Memory B cell (primary cell): ENCODE measurements at regions not wholly inside any gene's neighbourhood (a gene's known extent, or its start where the extent isn't known, plus 50 kb on each side); places are given as distances from the start of the nearest gene placed in this dataset.

ENCODE experiments used
- ATAC-seq: fragments of 150-1000 bp; cut with Tn5 transposase; 2 replicates; pipeline ENCODE4 v1.10.0; 2021; ENCODE audit warnings: low read depth, mild to moderate bottlenecking, moderate library complexity
- DNase-seq, 2 donors: peaks; one replicate each; pipeline ENCODE4 v3.0.0; 2022; ENCODE audit warnings: low spot score in 2 of 2
- H3K27ac Mint-ChIP-seq: one replicate; pipeline ENCODE4 v1.8.0; 2022; ENCODE audit warnings: mild to moderate bottlenecking, moderate library complexity, mixed read lengths
- H3K27me3 Mint-ChIP-seq: one replicate; pipeline ENCODE4 v1.8.0; 2022; ENCODE audit warnings: mixed read lengths
- H3K36me3 Mint-ChIP-seq: one replicate; pipeline ENCODE4 v1.8.0; 2022; ENCODE audit warnings: mild to moderate bottlenecking, mixed read lengths
- H3K4me1 Mint-ChIP-seq: one replicate; pipeline ENCODE4 v1.8.0; 2022; ENCODE audit warnings: mixed read lengths
- H3K4me3 Mint-ChIP-seq: one replicate; pipeline ENCODE4 v1.8.0; 2022; ENCODE audit warnings: mild to moderate bottlenecking, moderate library complexity, mixed read lengths
- H3K9me3 Mint-ChIP-seq: one replicate; pipeline ENCODE4 v1.8.0; 2022; ENCODE audit warnings: mixed read lengths

DNA sequence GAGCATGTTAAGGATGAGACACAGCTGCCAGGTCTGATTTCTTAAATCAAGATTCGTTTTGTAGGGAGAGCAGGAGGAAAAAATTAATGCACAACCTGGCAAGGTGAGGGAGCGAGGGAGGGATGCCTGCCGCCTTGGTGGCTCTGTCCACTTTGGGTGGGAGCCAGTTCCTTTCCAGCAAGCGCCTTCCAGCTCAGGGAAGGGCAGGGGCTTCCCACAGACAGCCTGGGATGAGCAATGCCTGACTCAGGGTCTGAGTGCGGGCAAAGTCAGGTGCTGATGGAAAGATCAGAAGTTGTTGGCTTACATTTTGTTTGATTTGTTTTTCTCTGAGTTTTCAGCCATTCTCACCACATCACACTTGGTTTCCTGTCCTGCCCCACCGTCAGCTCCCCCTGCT, 220.7 kb downstream of the ENGASE start:
- Mint-ChIP-seq H3K27me3 (peaks cover 31% of the 10 kb centered on the region), H3K4me3 (no peak overlapping the region), H3K36me3 (no peaks in the 10 kb centered on the region), H3K27ac (no peak overlapping the region), H3K9me3 (peaks cover 1% of the 10 kb centered on the region), H3K4me1 (peaks cover 2% of the 10 kb centered on the region)
- DNase-seq (no peak), ATAC-seq (no peak)

GRCh38 chr17:79294459-79295071, 219.9 kb downstream of the ENGASE start:
- no peaks in the 10 kb centered on the region for H3K36me3 Mint-ChIP-seq
- peaks cover 33% of the 10 kb centered on the region for H3K27me3 Mint-ChIP-seq
- H3K9me3 Mint-ChIP-seq: peaks cover 1% of the 10 kb centered on the region
- ATAC-seq (no peak), DNase-seq (peak; percentile 34 to 38)
- H3K4me3 Mint-ChIP-seq: no peak overlapping the region
- peaks cover 2% of the 10 kb centered on the region for H3K4me1 Mint-ChIP-seq
- H3K27ac Mint-ChIP-seq: no peak overlapping the region

- H3K4me3 Mint-ChIP-seq: no peak overlapping the region
- H3K27ac Mint-ChIP-seq: no peak overlapping the region
- H3K4me1 Mint-ChIP-seq: no peaks in the 10 kb centered on the region
- ATAC-seq (no peak), DNase-seq (no peak)
- no peaks in the 10 kb centered on the region for H3K36me3 Mint-ChIP-seq
- H3K27me3 Mint-ChIP-seq: peaks cover 40% of the 10 kb centered on the region
- peaks cover 1% of the 10 kb centered on the region for H3K9me3 Mint-ChIP-seq
These were observed 217.9 kb downstream of the ENGASE start for GRCh38 chr17:79292501-79292900.

GRCh38 chr17:79291391-79291790, 216.8 kb downstream of the ENGASE start:
- Mint-ChIP-seq H3K9me3 (peaks cover 1% of the 10 kb centered on the region), H3K27me3 (peaks cover 32% of the 10 kb centered on the region), H3K27ac (no peak overlapping the region), H3K4me3 (no peak overlapping the region), H3K4me1 (no peaks in the 10 kb centered on the region), H3K36me3 (no peaks in the 10 kb centered on the region)
- no peak for DNase-seq
- ATAC-seq: no peak

DNA sequence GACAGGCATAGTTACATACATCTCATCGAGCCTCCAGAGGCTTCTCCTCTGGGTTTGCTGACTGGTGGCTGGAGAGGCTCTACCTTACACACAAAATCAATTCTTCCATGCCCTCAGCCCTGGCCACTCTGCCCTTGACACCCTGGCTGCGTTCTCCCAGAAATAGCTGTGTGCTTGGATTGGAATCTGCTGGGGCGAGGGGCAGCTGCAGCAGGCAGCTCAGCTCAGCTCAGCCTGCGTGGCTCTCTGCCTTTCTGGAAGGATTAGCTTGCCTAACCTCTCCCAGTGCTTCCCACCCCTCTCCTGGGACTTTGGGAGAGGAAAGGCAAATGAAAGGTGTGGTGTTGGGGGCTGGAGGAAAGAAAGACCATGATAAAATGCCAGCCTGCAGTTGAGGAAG, 216.1 kb downstream of the ENGASE start:
- H3K4me3 Mint-ChIP-seq: no peak overlapping the region
- no peaks in the 10 kb centered on the region for H3K36me3 Mint-ChIP-seq
- H3K9me3 Mint-ChIP-seq: peaks cover 1% of the 10 kb centered on the region
- H3K27ac Mint-ChIP-seq: no peak overlapping the region
- no peak for ATAC-seq
- no peaks in the 10 kb centered on the region for H3K4me1 Mint-ChIP-seq
- peaks cover 30% of the 10 kb centered on the region for H3K27me3 Mint-ChIP-seq
- no peak for DNase-seq

- peaks cover 34% of the 10 kb centered on the region for H3K27me3 Mint-ChIP-seq
- H3K4me3 Mint-ChIP-seq: no peak overlapping the region
- ATAC-seq (no peak), DNase-seq (no peak)
- H3K27ac Mint-ChIP-seq: no peak overlapping the region
- H3K4me1 Mint-ChIP-seq: no peaks in the 10 kb centered on the region
- H3K9me3 Mint-ChIP-seq: peaks cover 1% of the 10 kb centered on the region
- H3K36me3 Mint-ChIP-seq: no peaks in the 10 kb centered on the region
These were observed 214.3 kb downstream of the ENGASE start for GRCh38 chr17:79288950-79289349.

- Mint-ChIP-seq H3K27me3 (peaks cover 27% of the 10 kb centered on the region), H3K36me3 (no peaks in the 10 kb centered on the region), H3K27ac (no peak overlapping the region), H3K9me3 (no peaks in the 10 kb centered on the region), H3K4me3 (no peak overlapping the region), H3K4me1 (no peaks in the 10 kb centered on the region)
- ATAC-seq (no peak), DNase-seq (no peak)
These were observed 211.8 kb downstream of the ENGASE start for GRCh38 chr17:79286440-79286839.

GRCh38 chr17:79285973-79286372, 211.3 kb downstream of the ENGASE start:
- Mint-ChIP-seq H3K4me1 (no peaks in the 10 kb centered on the region), H3K27me3 (peaks cover 27% of the 10 kb centered on the region)

GRCh38 chr17:79282294-79282693, 207.7 kb downstream of the ENGASE start:
- Mint-ChIP-seq H3K27ac (no peak overlapping the region), H3K4me1 (peaks cover 2% of the 10 kb centered on the region), H3K27me3 (peaks cover 10% of the 10 kb centered on the region)

More at GRCh38 chr17:79285973-79286372, 211.3 kb downstream of the ENGASE start:
- DNase-seq: no peak
- no peaks in the 10 kb centered on the region for H3K9me3 Mint-ChIP-seq
- no peak overlapping the region for H3K27ac Mint-ChIP-seq
- H3K4me3 Mint-ChIP-seq: no peak overlapping the region
- no peaks in the 10 kb centered on the region for H3K36me3 Mint-ChIP-seq
- no peak for ATAC-seq

GRCh38 chr17:79281803-79282202, 207.2 kb downstream of the ENGASE start:
- Mint-ChIP-seq H3K4me1 (peaks cover 2% of the 10 kb centered on the region), H3K36me3 (no peaks in the 10 kb centered on the region), H3K27ac (no peak overlapping the region), H3K9me3 (no peaks in the 10 kb centered on the region), H3K4me3 (no peak overlapping the region), H3K27me3 (peaks cover 10% of the 10 kb centered on the region)
- DNase-seq (no peak), ATAC-seq (no peak)

More at GRCh38 chr17:79282294-79282693, 207.7 kb downstream of the ENGASE start:
- H3K4me3 Mint-ChIP-seq: no peak overlapping the region
- no peak for ATAC-seq
- no peaks in the 10 kb centered on the region for H3K36me3 Mint-ChIP-seq
- H3K9me3 Mint-ChIP-seq: no peaks in the 10 kb centered on the region
- no peak for DNase-seq

DNA sequence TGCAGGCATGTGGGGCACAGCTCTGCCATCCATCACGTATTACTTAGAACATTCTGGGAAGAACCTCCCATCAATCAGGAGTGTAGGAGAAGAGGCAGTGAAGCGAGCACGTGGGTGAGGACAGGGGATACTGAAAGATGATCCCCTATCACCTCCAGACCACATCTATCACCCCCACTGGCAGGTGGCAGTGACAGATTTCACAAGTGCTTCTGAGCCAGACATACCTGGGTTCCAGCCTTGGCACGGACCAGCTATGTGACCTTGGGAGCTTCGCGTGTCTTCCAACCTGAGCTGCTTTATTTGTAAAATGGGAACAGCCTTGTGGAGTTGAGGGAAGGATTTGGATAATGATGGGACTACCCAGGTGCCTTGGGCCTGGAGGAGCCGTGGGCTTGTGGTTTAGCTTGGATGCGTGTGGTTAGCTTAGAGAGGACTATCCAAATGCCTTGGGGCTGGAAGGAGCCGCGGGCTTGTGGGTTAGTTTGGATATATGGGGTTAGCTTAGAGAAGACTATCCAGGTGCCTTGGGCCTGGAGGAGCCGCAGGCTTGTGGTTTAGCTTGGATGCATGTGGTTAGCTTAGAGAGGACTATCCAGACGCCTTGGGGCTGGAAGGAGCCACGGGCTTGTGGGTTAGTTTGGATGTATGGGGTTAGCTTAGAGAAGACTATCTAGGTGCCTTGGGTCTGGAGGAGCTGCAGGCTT, 206.4 kb downstream of the ENGASE start:
- ATAC-seq (no peak), DNase-seq (no peak)
- H3K4me1 Mint-ChIP-seq: peaks cover 2% of the 10 kb centered on the region
- H3K36me3 Mint-ChIP-seq: no peaks in the 10 kb centered on the region
- H3K27me3 Mint-ChIP-seq: peaks cover 10% of the 10 kb centered on the region
- no peak overlapping the region for H3K4me3 Mint-ChIP-seq
- no peaks in the 10 kb centered on the region for H3K9me3 Mint-ChIP-seq
- H3K27ac Mint-ChIP-seq: no peak overlapping the region

GRCh38 chr17:79280010-79280409, 205.4 kb downstream of the ENGASE start:
- H3K27me3 Mint-ChIP-seq: peaks cover 8% of the 10 kb centered on the region
- no peak overlapping the region for H3K4me3 Mint-ChIP-seq
- no peaks in the 10 kb centered on the region for H3K36me3 Mint-ChIP-seq
- peaks cover 6% of the 10 kb centered on the region for H3K4me1 Mint-ChIP-seq
- H3K27ac Mint-ChIP-seq: no peak overlapping the region
- DNase-seq (no peak), ATAC-seq (no peak)
- no peaks in the 10 kb centered on the region for H3K9me3 Mint-ChIP-seq

DNA sequence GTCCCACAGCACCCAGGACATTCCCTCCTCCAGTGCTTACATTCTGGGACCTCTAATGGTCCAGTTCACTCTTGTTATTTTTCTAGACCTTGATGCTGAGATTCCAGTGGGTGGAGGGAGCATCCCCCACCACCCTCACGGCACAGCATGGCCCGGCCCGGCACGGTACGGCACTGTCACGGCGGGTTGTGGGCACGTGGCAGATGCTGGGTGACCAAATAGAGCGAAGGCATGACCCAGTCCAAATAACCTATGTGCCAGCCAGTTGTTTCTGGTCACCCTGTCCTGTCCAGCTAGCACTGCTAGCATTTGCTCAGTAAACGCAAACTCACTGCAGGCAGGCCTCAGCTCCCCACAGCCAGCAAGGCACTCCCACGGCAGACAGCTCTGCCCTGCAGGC, 204.7 kb downstream of the ENGASE start:
- Mint-ChIP-seq H3K27ac (no peak overlapping the region), H3K4me3 (no peak overlapping the region), H3K4me1 (peaks cover 10% of the 10 kb centered on the region), H3K27me3 (peaks cover 10% of the 10 kb centered on the region), H3K36me3 (no peaks in the 10 kb centered on the region), H3K9me3 (no peaks in the 10 kb centered on the region)
- ATAC-seq (no peak), DNase-seq (no peak)

DNA sequence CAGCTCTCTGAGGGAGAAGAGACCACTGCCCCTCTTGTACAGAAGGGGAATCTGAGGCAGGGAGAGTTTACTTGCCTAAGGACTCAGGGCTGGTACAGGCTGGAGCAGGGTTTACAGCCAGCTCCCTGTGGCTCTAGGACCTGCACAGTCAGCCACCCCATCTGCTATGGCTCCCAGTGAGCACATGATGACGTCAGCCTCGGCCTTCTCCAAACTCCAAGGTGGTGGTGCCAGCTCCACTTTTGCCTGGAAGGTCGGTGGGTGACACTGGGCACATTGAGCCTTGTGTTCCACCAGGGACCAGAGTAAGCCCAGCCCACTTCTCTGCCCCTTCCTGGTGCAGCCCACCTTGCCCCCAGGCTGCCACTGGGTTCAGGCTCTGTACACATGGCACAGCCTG, 202.2 kb downstream of the ENGASE start:
- no peak for ATAC-seq
- DNase-seq: no peak
- no peak overlapping the region for H3K4me3 Mint-ChIP-seq
- H3K27me3 Mint-ChIP-seq: peaks cover 17% of the 10 kb centered on the region
- H3K27ac Mint-ChIP-seq: no peak overlapping the region
- H3K36me3 Mint-ChIP-seq: no peaks in the 10 kb centered on the region
- peaks cover 10% of the 10 kb centered on the region for H3K4me1 Mint-ChIP-seq
- no peaks in the 10 kb centered on the region for H3K9me3 Mint-ChIP-seq

- no peak for ATAC-seq
- H3K4me3 Mint-ChIP-seq: no peak overlapping the region
- peaks cover 2% of the 10 kb centered on the region for H3K36me3 Mint-ChIP-seq
- no peaks in the 10 kb centered on the region for H3K9me3 Mint-ChIP-seq
- H3K27me3 Mint-ChIP-seq: peaks cover 32% of the 10 kb centered on the region
- no peak overlapping the region for H3K27ac Mint-ChIP-seq
- no peak for DNase-seq
- H3K4me1 Mint-ChIP-seq: peaks cover 8% of the 10 kb centered on the region
These were observed 199.0 kb downstream of the ENGASE start for GRCh38 chr17:79273660-79274059.
